ENCODE measurements at regions not wholly inside any gene's neighbourhood (a gene's known extent, or its start where the extent isn't known, plus 50 kb on each side); places are given as distances from the start of the nearest gene placed in this dataset.

DNA sequence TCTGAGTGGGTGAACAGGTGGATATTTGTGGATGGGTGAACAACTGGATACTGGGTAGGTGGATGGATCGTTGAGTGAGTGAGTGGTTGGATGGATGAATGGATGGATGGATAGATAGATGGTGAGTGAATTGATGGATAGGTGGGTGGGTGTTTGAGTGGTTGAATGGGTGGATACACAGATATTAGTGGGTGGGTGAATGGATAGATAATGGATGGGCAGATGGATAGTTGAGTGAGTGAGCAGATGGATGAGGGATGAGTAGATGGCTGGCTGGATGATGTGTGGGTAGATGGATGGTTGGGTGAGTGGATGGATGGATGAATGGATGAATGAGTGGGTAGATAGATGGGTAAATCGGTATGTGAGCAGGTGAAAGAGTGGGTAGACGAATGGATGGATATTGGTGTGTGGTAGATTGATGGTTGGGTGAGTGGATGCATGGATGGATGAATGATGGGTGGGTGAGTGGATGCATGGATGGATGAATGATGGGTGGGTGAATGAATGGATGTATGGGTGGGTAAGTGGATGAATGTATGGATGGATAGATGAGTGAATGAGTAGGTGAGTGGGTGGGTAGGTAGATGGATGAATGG, 406.7 kb downstream of the MN1 start:
- no peak overlapping the region for H3K4me2 ChIP-seq (ENCODE audit: low read length)
- no peak overlapping the region for H2AFZ ChIP-seq (ENCODE audit: low read depth, low read length)
- H3K36me3 ChIP-seq (replicated peaks; ENCODE audit: low read depth, low read length): no peaks in the 10 kb centered on the region
- no peaks in the 10 kb centered on the region for H3K79me2 ChIP-seq (ENCODE audit: low read length)
- 0 out of 2 replicates have a peak, but pooled peaks cover 3% of the 10 kb centered on the region for H4K20me1 ChIP-seq (ENCODE audit: insufficient read depth, low read length)
- no peaks in the 10 kb centered on the region for H3K9me3 ChIP-seq (ENCODE audit: insufficient read depth, low read length)
- no peaks in the 10 kb centered on the region for H3K4me1 ChIP-seq (ENCODE audit: low read length)
- H3K27ac ChIP-seq (ENCODE audit: low read length): no peak overlapping the region
- H3K27me3 ChIP-seq (ENCODE audit: low read depth, low read length): peaks cover 11% of the 10 kb centered on the region
- H3K4me3 ChIP-seq (ENCODE audit: low read length): no peak overlapping the region
- TF ChIP-seq EZH2phosphoT487 (IDR thresholded peaks at IDR 0.05; ENCODE audit: low read depth): no peak
- no peak for TF ChIP-seq CTCF (IDR thresholded peaks at IDR 0.05; ENCODE audit: low read depth, low read length)
- H3K9ac ChIP-seq (ENCODE audit: low read length): no peak overlapping the region

GRCh38 chr22:27397036-27397953, 404.3 kb downstream of the MN1 start:
- H3K27ac ChIP-seq (ENCODE audit: low read length): no peak overlapping the region
- no peak overlapping the region for H3K9ac ChIP-seq (ENCODE audit: low read length)
- no peaks in the 10 kb centered on the region for H3K36me3 ChIP-seq (replicated peaks; ENCODE audit: low read depth, low read length)
- TF ChIP-seq CTCF (IDR thresholded peaks at IDR 0.05; ENCODE audit: low read depth, low read length) (no peak), EZH2phosphoT487 (IDR thresholded peaks at IDR 0.05; ENCODE audit: low read depth) (no peak)
- H3K4me1 ChIP-seq (ENCODE audit: low read length): no peaks in the 10 kb centered on the region
- H3K4me2 ChIP-seq (ENCODE audit: low read length): no peak overlapping the region
- no peaks in the 10 kb centered on the region for H4K20me1 ChIP-seq (ENCODE audit: insufficient read depth, low read length)
- H2AFZ ChIP-seq (ENCODE audit: low read depth, low read length): no peak overlapping the region
- no peaks in the 10 kb centered on the region for H3K9me3 ChIP-seq (ENCODE audit: insufficient read depth, low read length)
- H3K27me3 ChIP-seq (ENCODE audit: low read depth, low read length): peaks cover 2% of the 10 kb centered on the region; the same call in 1 of the 2 replicates
- H3K4me3 ChIP-seq (ENCODE audit: low read length): no peak overlapping the region
- H3K79me2 ChIP-seq (ENCODE audit: low read length): no peaks in the 10 kb centered on the region

DNA sequence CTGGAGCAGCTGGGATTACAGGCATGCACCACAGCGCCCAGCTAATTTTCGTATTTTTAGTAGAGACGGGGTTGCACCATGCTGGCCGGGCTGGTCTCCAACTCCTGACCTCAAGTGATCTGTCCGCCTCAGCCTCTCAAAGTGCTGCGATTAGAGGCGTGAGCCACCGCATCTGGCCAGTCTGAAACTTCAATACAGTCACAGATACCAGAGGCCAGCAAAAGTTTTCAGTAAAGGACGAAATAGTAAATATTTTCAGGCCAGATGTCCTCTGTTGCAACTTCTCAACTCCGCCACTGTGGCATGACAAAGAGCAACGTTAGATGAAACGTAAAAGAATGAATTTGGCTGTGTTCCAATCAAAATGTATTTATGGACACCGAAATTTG, 403.6 kb downstream of the MN1 start:
- no peak for TF ChIP-seq EZH2phosphoT487 (IDR thresholded peaks at IDR 0.05; ENCODE audit: low read depth)
- TF ChIP-seq CTCF (IDR thresholded peaks at IDR 0.05; ENCODE audit: low read depth, low read length): no peak
- Histone ChIP-seq H3K27ac (ENCODE audit: low read length) (no peak overlapping the region), H3K4me3 (ENCODE audit: low read length) (no peak overlapping the region), H3K4me1 (ENCODE audit: low read length) (no peaks in the 10 kb centered on the region), H3K9ac (ENCODE audit: low read length) (no peak overlapping the region), H3K9me3 (ENCODE audit: insufficient read depth, low read length) (no peaks in the 10 kb centered on the region), H3K36me3 (replicated peaks; ENCODE audit: low read depth, low read length) (no peaks in the 10 kb centered on the region), H3K79me2 (ENCODE audit: low read length) (no peaks in the 10 kb centered on the region), H3K4me2 (ENCODE audit: low read length) (no peak overlapping the region), H3K27me3 (ENCODE audit: low read depth, low read length) (peaks cover 2% of the 10 kb centered on the region; the same call in 1 of the 2 replicates), H2AFZ (ENCODE audit: low read depth, low read length) (no peak overlapping the region), H4K20me1 (ENCODE audit: insufficient read depth, low read length) (no peaks in the 10 kb centered on the region)

- H3K27ac ChIP-seq (ENCODE audit: low read length): no peak overlapping the region
- no peak overlapping the region for H3K4me3 ChIP-seq (ENCODE audit: low read length)
- H3K4me1 ChIP-seq (ENCODE audit: low read length): no peaks in the 10 kb centered on the region
- no peaks in the 10 kb centered on the region for H4K20me1 ChIP-seq (ENCODE audit: insufficient read depth, low read length)
- H3K4me2 ChIP-seq (ENCODE audit: low read length): no peak overlapping the region
- H3K36me3 ChIP-seq (replicated peaks; ENCODE audit: low read depth, low read length): no peaks in the 10 kb centered on the region
- no peak overlapping the region for H2AFZ ChIP-seq (ENCODE audit: low read depth, low read length)
- TF ChIP-seq CTCF (IDR thresholded peaks at IDR 0.05; ENCODE audit: low read depth, low read length): no peak
- no peak for TF ChIP-seq EZH2phosphoT487 (IDR thresholded peaks at IDR 0.05; ENCODE audit: low read depth)
- no peaks in the 10 kb centered on the region for H3K9me3 ChIP-seq (ENCODE audit: insufficient read depth, low read length)
- H3K27me3 ChIP-seq (ENCODE audit: low read depth, low read length): peaks cover 2% of the 10 kb centered on the region; the same call in 1 of the 2 replicates
- no peaks in the 10 kb centered on the region for H3K79me2 ChIP-seq (ENCODE audit: low read length)
- no peak overlapping the region for H3K9ac ChIP-seq (ENCODE audit: low read length)
Observed at GRCh38 chr22:27399161-27399560, 402.4 kb downstream of the MN1 start.
